ENCODE measurements at regions not wholly inside any gene's neighbourhood (a gene's known extent, or its start where the extent isn't known, plus 50 kb on each side); places are given as distances from the start of the nearest gene placed in this dataset.

DNA sequence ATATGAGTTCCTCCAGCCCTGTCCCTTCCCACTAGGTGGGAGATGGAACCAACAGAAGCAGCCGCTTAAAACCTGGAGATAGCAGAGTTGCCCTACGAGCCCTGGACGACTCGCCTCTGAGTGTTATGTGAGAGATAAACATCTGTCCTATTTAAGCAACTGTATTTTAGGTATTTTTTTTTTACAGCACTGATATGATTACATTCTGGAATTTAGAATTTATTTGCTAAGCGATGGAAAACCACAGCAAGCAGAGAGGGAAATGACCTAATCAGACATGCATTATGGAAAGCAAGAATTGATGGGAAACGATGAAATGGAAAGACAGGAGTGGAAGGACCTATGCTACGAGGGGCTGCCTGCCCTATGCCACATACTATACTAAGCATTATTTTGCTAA, 379.0 kb upstream of the IL12A start:
- no peaks in the 10 kb centered on the region for H3K27me3 Mint-ChIP-seq
- no peak overlapping the region for H3K4me3 Mint-ChIP-seq
- no peak for ATAC-seq
- H3K27ac Mint-ChIP-seq, result no peak overlapping the region
- H3K4me1 Mint-ChIP-seq, result no peaks in the 10 kb centered on the region
- no peaks in the 10 kb centered on the region for H3K9me3 Mint-ChIP-seq
- H3K36me3 Mint-ChIP-seq, result no peaks in the 10 kb centered on the region

DNA sequence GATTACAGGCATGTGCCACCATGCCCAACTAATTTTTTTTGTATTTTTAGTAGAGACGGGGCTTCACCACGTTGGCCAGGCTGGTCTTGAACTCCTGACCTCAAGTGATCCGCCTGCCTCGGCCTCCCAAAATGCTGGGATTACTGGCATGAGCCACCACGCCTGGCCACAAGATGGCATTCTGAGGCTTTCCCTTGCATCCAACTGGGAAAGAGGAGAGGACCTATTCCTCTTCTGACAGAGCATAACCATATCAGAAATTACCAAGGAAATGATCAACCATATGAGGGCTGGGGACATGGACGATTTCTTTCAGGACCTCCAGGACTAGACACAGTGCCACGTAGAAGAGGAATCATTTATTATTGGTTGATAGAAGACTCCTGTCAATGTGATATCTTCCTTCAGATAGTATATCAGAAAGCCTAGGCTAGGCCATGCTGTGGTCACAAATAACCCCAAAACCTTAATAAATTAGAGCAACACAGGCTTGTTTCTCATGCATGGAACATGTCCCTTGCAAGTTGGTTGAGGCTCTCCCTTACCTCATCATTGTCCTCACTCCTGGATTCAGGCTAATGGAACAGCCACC, 372.3 kb upstream of the IL12A start:
- no peak for ATAC-seq
- Mint-ChIP-seq H3K4me1 (no peaks in the 10 kb centered on the region), H3K36me3 (no peaks in the 10 kb centered on the region), H3K27me3 (no peaks in the 10 kb centered on the region), H3K4me3 (no peak overlapping the region), H3K27ac (no peak overlapping the region), H3K9me3 (no peaks in the 10 kb centered on the region)

DNA sequence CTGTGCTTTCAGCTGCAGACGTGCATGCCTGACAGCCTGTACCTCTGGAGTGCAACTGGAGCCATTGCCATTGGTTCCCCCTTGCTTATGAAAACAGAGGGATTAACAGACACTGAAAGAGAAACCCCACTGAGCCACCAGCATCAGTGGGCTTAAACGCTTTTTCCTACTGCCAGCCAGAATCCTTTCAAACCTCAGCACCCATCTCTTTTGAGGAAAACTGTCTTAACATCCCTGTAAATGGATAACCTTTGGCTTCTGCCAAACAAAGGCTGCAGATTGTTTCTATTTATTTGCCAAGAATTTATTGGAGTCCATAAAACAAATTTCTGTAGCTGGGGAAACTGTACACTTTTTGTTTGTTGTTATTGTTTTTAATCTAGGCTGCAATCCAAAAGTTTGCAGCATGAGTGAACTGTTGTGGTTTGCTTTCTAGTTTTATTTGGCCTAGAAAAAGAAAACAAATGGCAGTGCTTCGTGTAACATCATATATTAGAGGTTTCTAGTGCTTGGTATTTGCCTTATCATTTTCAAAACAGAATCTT, 369.2 kb upstream of the IL12A start:
- Mint-ChIP-seq H3K4me1 (no peaks in the 10 kb centered on the region), H3K4me3 (no peak overlapping the region), H3K27ac (no peak overlapping the region), H3K9me3 (no peaks in the 10 kb centered on the region), H3K36me3 (no peaks in the 10 kb centered on the region), H3K27me3 (no peaks in the 10 kb centered on the region)
- ATAC-seq, result no peak

DNA sequence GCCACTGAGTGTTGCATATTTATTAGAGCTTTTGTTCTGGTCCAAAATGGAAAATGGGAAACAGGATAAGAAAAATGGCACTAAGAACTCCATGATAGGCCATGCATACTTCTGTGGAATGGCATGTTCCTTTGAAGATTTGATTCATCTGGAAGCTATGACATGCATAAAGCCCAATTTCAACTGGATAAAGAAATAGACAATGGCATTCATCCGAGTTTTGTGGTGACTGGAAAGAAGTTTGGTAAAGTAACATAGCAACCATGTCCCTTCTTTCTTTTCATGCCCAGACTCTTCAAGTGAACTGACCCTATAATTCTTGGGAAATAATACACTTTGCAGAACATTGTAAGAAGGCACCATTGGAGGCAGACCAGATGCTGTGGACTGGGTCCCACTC, 368.4 kb upstream of the IL12A start:
- Mint-ChIP-seq H3K27me3 (no peaks in the 10 kb centered on the region), H3K36me3 (no peaks in the 10 kb centered on the region), H3K4me3 (no peak overlapping the region), H3K27ac (no peak overlapping the region), H3K9me3 (no peaks in the 10 kb centered on the region), H3K4me1 (no peaks in the 10 kb centered on the region)
- no peak for ATAC-seq

DNA sequence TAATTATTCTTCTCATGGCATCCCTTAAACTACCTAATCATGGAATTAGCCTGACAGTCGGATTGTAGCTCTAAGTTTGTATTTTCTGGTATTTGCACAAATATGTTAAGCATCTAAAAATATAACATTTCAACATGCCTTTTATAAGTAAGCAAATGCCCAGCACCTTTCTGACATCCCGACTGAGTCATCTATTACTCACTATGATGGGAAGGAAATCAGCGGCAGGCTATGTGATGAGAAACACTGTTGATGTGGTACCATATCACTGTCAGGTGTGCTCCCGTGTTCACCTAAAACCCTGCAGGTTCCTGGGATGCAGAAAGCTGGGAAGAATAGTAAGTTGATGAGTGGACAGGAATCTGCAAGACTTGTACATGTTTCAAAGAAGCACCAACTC, 367.8 kb upstream of the IL12A start:
- Mint-ChIP-seq H3K36me3 (no peaks in the 10 kb centered on the region), H3K9me3 (no peaks in the 10 kb centered on the region), H3K4me3 (no peak overlapping the region), H3K27ac (no peak overlapping the region), H3K4me1 (no peaks in the 10 kb centered on the region), H3K27me3 (no peaks in the 10 kb centered on the region)
- no peak for ATAC-seq

DNA sequence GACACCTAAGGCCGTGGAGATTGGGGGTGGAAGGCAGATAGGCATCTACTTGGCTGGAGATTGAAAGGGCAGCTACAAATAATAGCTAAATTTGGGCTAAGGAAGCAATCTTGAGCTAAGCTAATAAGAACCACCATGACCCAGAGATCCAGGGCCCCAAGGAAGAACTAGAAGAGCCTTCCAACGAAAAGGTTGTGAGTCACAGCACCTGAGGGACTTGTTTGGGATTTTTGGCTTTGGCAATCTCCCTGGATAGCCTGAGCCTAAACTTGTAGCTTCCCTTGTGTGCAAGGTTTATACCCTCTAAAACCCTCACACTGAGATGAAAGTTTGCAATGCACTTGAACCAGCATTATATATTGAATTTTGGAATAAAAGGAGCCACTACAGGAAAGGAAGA, 364.0 kb upstream of the IL12A start:
- no peak for ATAC-seq
- Mint-ChIP-seq H3K9me3 (no peaks in the 10 kb centered on the region), H3K4me3 (no peak overlapping the region), H3K27me3 (no peaks in the 10 kb centered on the region), H3K4me1 (no peaks in the 10 kb centered on the region), H3K36me3 (no peaks in the 10 kb centered on the region), H3K27ac (no peak overlapping the region)

DNA sequence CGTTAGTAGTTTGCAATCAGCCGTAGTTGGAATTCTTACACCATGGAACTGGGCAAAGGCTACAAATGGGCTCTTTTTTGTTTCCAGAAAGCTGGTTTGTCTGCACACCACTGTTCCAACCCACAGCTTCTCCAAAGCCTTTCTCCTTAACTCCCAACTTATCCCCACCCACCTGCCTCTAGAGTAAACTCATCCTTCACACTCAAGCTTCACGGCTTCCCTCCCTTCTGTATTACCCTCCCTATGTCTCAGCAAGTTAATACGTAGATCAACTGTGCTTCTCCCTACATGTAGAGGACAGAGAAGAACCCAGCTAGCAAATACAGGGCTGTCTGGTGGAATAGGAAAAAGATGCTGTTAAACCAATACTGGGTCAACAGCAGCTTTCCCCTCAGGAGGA, 363.0 kb upstream of the IL12A start:
- H3K9me3 Mint-ChIP-seq, result no peaks in the 10 kb centered on the region
- no peaks in the 10 kb centered on the region for H3K36me3 Mint-ChIP-seq
- no peaks in the 10 kb centered on the region for H3K27me3 Mint-ChIP-seq
- no peak for ATAC-seq
- no peak overlapping the region for H3K4me3 Mint-ChIP-seq
- no peaks in the 10 kb centered on the region for H3K4me1 Mint-ChIP-seq
- H3K27ac Mint-ChIP-seq, result no peak overlapping the region

DNA sequence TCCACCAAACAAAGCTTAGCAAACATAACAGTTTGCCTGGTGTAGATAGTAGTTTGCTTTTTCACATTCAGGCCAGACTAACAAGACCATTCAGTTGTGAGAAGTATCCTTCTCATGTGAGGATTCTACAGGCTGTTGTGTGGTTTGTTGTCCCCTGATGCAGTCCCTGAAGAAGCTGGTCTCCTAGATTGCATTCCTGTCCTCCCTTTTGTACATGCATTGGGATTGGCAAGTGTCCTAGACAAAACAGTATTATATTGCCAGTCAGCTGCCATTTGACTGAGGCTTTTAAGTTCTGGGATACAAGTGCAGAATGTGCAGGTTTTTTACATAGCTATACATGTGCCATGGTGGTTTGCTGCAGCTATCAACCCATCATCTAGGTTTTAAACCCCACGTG, 362.0 kb upstream of the IL12A start:
- Mint-ChIP-seq H3K36me3 (no peaks in the 10 kb centered on the region), H3K4me1 (no peaks in the 10 kb centered on the region), H3K4me3 (no peak overlapping the region), H3K27ac (no peak overlapping the region), H3K27me3 (no peaks in the 10 kb centered on the region), H3K9me3 (no peaks in the 10 kb centered on the region)
- ATAC-seq, result no peak

DNA sequence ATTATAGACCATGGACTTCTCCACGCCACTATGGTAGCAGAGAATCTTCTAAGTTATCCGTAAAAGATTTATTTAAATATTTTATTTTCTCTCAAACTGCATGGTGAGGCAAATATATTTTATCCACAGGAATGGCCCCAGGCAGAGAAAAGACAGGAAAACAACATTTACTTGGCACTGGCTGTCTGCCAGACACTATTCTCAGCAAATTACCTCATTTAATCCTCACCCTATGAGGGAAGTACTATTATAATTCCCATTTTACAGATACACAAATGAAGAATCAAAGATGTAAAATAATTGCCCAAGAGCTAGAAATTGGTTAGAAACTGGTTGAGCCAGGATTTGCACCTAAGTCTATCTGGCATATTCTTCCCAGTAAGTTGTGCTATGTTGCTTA, 361.4 kb upstream of the IL12A start:
- Mint-ChIP-seq H3K9me3 (no peaks in the 10 kb centered on the region), H3K4me3 (no peak overlapping the region), H3K4me1 (no peaks in the 10 kb centered on the region), H3K27ac (no peak overlapping the region), H3K27me3 (no peaks in the 10 kb centered on the region), H3K36me3 (no peaks in the 10 kb centered on the region)
- ATAC-seq, result no peak

DNA sequence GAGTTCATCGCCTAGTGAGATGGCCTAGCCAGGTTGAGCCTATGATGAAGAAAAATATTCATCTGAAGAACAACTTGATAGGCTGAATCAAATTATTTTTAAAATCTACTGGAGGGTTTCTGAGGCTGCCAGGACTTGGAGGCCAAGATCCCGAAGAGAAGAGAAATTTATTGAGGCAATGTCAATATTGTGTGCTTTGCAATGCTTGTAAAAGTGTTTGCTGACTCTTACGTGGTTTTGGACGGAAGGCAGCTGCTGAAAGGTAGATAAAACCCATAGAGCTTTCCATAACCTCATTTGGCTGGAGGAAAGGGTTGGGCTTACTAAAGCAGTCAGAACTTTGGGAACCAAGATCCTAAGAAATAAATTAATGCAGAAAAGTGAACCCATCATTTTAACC, 361.0 kb upstream of the IL12A start:
- Mint-ChIP-seq H3K9me3 (no peaks in the 10 kb centered on the region), H3K4me1 (no peaks in the 10 kb centered on the region), H3K36me3 (no peaks in the 10 kb centered on the region), H3K4me3 (no peak overlapping the region), H3K27ac (no peak overlapping the region), H3K27me3 (no peaks in the 10 kb centered on the region)
- no peak for ATAC-seq

DNA sequence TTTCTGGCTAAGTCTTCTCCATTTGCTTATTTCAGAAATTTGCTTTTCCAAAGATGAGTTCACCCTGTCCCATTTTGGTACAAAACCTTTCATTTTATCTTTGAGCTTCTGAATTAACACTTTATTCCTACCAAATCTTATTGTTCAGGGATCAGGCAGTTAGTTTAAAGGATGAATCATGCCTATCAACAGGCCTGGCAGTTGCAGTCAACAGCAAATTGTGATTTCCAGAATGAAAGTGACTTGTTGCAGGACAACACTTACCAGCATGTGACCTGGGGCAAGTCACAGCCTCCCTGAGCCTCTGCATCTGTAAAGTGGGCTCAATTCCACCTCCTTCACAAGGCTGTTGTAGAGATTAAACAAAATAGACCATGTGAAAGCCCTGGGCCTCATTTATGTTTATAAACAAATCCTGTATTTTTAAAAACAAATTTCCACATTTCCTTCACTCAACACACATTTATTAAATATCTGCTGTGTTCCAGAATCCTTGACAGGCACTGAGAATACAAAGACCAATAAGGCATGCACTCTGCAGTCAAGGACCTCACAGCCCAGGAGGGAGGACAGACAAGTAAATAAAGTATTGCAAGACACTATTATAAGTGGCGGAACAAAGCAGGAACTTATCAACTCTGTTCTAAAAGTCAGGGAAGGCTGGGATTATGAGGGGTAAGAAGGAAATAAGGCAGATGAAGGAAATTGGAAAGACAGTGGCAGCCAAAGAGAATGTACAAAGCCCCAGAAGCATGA, 359.1 kb upstream of the IL12A start:
- Mint-ChIP-seq H3K4me3 (no peak overlapping the region), H3K36me3 (no peaks in the 10 kb centered on the region), H3K27ac (no peak overlapping the region), H3K27me3 (no peaks in the 10 kb centered on the region), H3K4me1 (no peaks in the 10 kb centered on the region), H3K9me3 (no peaks in the 10 kb centered on the region)
- ATAC-seq, result no peak

DNA sequence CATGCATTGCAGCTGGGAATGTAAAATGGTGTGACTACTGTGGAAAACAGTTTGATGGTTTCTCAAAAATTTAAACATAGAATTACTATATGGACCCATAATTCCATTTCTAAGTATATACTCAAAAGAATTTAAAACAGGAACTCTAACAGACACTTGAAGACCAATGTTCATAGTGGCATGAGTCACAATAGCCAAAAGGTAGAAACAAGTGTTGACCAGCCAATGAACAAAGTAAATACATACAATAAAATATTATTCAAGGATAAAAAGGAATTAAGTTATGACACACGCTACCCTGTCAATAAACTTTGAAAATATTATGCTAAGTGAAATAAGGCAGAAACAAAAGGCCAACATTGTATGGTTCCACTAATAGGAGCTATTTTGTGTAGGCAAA, 357.4 kb upstream of the IL12A start:
- Mint-ChIP-seq H3K27me3 (no peaks in the 10 kb centered on the region), H3K9me3 (no peaks in the 10 kb centered on the region), H3K4me1 (no peaks in the 10 kb centered on the region), H3K4me3 (no peak overlapping the region), H3K27ac (no peak overlapping the region), H3K36me3 (no peaks in the 10 kb centered on the region)
- ATAC-seq, result no peak

DNA sequence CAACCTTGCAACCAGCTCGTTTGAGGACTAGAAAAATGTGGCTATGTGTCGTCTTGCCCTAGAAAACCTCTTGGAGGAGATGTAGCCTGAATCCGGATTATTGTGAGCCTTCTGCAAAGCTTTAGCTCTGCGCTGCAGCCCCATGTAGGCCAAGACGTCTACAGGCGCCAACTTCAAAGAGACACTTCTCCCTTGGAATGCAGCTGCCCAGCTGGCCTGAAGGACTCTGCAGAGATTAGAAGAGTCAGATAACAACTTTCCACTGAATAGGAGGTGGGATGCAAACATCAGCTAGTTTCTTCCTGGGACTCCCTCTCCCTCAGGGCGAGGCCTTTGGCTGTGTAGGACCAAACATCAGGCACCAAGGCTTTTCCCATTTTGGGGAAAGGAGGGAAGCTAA, 356.5 kb upstream of the IL12A start:
- H3K36me3 Mint-ChIP-seq, result no peaks in the 10 kb centered on the region
- no peak overlapping the region for H3K4me3 Mint-ChIP-seq
- ATAC-seq, result peak; percentile 20
- no peaks in the 10 kb centered on the region for H3K27me3 Mint-ChIP-seq
- H3K9me3 Mint-ChIP-seq, result no peaks in the 10 kb centered on the region
- H3K27ac Mint-ChIP-seq, result no peak overlapping the region
- no peaks in the 10 kb centered on the region for H3K4me1 Mint-ChIP-seq

DNA sequence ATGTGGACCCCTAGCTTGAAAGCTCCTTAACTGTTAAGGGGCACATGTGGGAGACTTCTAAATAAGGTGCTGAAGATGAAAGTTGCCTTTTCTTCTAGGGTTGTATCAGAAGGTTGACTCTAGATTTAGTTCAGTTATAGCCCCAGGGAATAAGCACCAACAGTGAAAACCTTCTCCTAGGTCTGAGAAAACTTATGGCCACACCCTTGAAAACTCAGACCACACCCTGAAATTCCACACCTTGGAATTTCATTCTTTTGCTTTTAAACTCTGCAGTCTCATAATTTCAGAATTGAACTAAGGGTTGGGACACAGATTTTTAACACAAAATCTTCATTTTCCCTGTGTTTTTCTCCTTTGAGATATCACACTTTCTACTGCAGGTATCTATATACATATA, 355.8 kb upstream of the IL12A start:
- Mint-ChIP-seq H3K4me3 (no peak overlapping the region), H3K27me3 (no peaks in the 10 kb centered on the region), H3K4me1 (no peaks in the 10 kb centered on the region), H3K36me3 (no peaks in the 10 kb centered on the region), H3K9me3 (no peaks in the 10 kb centered on the region), H3K27ac (no peak overlapping the region)
- no peak for ATAC-seq

DNA sequence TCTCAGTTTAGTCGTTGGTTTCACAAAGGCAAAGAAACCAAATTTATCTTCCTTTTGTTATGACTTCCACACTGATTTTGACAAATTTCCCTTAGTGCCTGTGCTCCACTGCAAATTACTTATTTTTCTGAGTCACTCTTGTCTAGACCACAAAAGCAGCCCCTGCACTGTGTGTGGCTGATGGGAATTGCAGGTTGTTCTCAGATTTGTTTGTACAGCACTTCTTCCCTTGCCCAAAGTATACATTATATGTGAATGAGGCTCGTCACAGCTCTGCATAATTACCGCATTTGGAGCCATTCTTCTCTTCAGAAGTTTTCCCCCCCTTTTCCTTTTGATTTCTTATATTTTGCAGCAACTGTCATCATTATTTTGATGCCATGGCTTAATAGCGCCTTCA, 354.2 kb upstream of the IL12A start:
- Mint-ChIP-seq H3K4me1 (no peaks in the 10 kb centered on the region), H3K36me3 (no peaks in the 10 kb centered on the region), H3K9me3 (no peaks in the 10 kb centered on the region), H3K27me3 (no peaks in the 10 kb centered on the region), H3K27ac (no peak overlapping the region), H3K4me3 (no peak overlapping the region)
- no peak for ATAC-seq

DNA sequence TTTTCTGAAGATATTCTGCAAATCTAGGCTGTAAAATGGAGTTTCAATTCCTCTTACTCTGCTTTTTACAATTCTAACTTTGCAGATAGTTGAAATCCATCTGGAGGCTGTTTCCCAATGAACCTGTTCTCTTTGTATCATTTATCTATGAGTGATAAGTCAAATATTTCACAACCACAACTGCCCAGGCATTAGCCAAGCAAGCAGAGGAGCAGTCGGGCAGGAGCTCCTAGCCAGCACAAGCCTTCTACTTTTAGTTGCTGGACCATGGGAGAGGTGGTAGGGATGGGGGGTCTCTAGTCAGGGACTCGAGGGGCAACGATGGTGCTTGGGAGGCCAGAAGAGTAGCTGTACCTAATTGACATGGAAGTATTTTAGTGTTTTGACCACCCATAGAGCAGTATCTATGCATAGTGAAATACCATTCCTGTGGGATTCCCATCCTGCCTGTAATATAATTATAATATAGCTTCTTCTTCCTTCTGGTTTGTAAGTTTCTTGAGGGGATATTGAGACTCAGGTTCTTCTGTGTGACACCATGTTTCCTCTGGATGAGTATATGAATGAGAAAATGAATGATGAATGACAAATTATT, 353.5 kb upstream of the IL12A start:
- no peaks in the 10 kb centered on the region for H3K36me3 Mint-ChIP-seq
- H3K4me1 Mint-ChIP-seq, result no peaks in the 10 kb centered on the region
- ATAC-seq, result no peak
- H3K4me3 Mint-ChIP-seq, result no peak overlapping the region
- H3K27me3 Mint-ChIP-seq, result no peaks in the 10 kb centered on the region
- no peaks in the 10 kb centered on the region for H3K9me3 Mint-ChIP-seq
- H3K27ac Mint-ChIP-seq, result no peak overlapping the region

Measured in stimulated activated memory B cell treated with anti-CD40 and anti-IgM and Interleukin-4, amounts not matched to agents 10 μg/mL and 1 μg/mL and 100 μg/mL, for 72 hours (primary cell).